Activated CD4-positive, alpha-beta T cell treated with anti-CD3 and anti-CD28 coated beads for 24 hours (primary cell): ENCODE measurements at regions not wholly inside any gene's neighbourhood (a gene's known extent, or its start where the extent isn't known, plus 50 kb on each side); places are given as distances from the start of the nearest gene placed in this dataset.

ENCODE experiments used
- DNase-seq, 2 donors: peaks; one replicate each; pipeline ENCODE4 v3.0.0-alpha.2; 2020; ENCODE audit warnings: low read depth in 2 of 2

GRCh38 chr6:170116636-170117035 lies 174.2 kb downstream of the DLL1 start:
- no peak for DNase-seq

GRCh38 chr6:170114956-170115855 lies 175.7 kb downstream of the DLL1 start:
- no peak for DNase-seq

GRCh38 chr6:170114187-170114945 lies 176.5 kb downstream of the DLL1 start:
- no peak for DNase-seq

GRCh38 chr6:170113141-170113540 lies 177.7 kb downstream of the DLL1 start:
- no peak for DNase-seq

- DNase-seq = no peak
These were observed 178.4 kb downstream of the DLL1 start for GRCh38 chr6:170112583-170112860.

GRCh38 chr6:170111816-170112582 lies 178.9 kb downstream of the DLL1 start:
- no peak for DNase-seq

- DNase-seq = no peak
These were observed 179.7 kb downstream of the DLL1 start for GRCh38 chr6:170111141-170111664.

GRCh38 chr6:170110201-170111140 lies 180.4 kb downstream of the DLL1 start:
- no peak for DNase-seq

GRCh38 chr6:170108890-170109587 lies 181.8 kb downstream of the DLL1 start:
- no peak for DNase-seq

GRCh38 chr6:170108456-170108855 lies 182.4 kb downstream of the DLL1 start:
- no peak for DNase-seq

GRCh38 chr6:170107606-170108222 lies 183.2 kb downstream of the DLL1 start:
- no peak for DNase-seq

- no peak for DNase-seq
These were observed 183.9 kb downstream of the DLL1 start for GRCh38 chr6:170106906-170107525.

- DNase-seq = no peak
These were observed 188.0 kb downstream of the DLL1 start for GRCh38 chr6:170102582-170103481.

- no peak for DNase-seq
These were observed 188.8 kb downstream of the DLL1 start for GRCh38 chr6:170102038-170102437.

- no peak for DNase-seq
These were observed 189.4 kb downstream of the DLL1 start for GRCh38 chr6:170101281-170102035.

GRCh38 chr6:170100046-170100445 lies 190.8 kb downstream of the DLL1 start:
- DNase-seq = no peak

GRCh38 chr6:170099387-170099786 lies 191.5 kb downstream of the DLL1 start:
- DNase-seq = no peak
